SU-DHL-6 (cell line): ENCODE measurements at regions not wholly inside any gene's neighbourhood (a gene's known extent, or its start where the extent isn't known, plus 50 kb on each side); places are given as distances from the start of the nearest gene placed in this dataset.

Experiments used
- H2AFZ ChIP-seq: fragments of 200-600 bp; sonication (generic); 2 replicates; pipeline ENCODE4 v1.6.1; 2014; ENCODE audit warnings: low read depth, mild to moderate bottlenecking, moderate library complexity, mixed read lengths, antibody characterized with exemption, low read length; ENCODE audit not compliant: severe bottlenecking
- H3F3A ChIP-seq: fragments of 200-600 bp; shearing (Covaris generic); 2 replicates; pipeline ENCODE4 v1.6.0; 2016; ENCODE audit warnings: antibody characterized with exemption, mild to moderate bottlenecking; ENCODE audit not compliant: insufficient read depth
- H3K27ac ChIP-seq: fragments of 200-600 bp; sonication (generic); 2 replicates; pipeline ENCODE4 v1.5.1; 2016; ENCODE audit warnings: low read depth, mild to moderate bottlenecking, low read length, moderate library complexity, mixed read lengths
- H3K27me3 ChIP-seq: fragments of 200-600 bp; sonication (generic), shearing (Covaris generic); 2 replicates; pipeline ENCODE4 v1.6.0; 2014; ENCODE audit warnings: mild to moderate bottlenecking, low read length
- H3K36me3 ChIP-seq: fragments of 200-600 bp; sonication (generic); 2 replicates; pipeline ENCODE4 v1.6.1; 2014; ENCODE audit warnings: mild to moderate bottlenecking, low read length, mixed read lengths
- H3K4me2 ChIP-seq: fragments of 300-600, 200-600 bp; shearing (Covaris generic), sonication (generic); 2 replicates; pipeline ENCODE4 v1.6.0; 2014; ENCODE audit warnings: low read length, low read depth, mild to moderate bottlenecking; ENCODE audit not compliant: poor library complexity, severe bottlenecking
- H3K4me3 ChIP-seq: fragments of 200-600 bp; sonication (generic); 2 replicates; pipeline ENCODE4 v1.5.1; 2014; ENCODE audit warnings: antibody characterized with exemption, low read length, mild to moderate bottlenecking, mixed read lengths; ENCODE audit not compliant: insufficient read depth, poor library complexity, severe bottlenecking
- H3K79me2 ChIP-seq: fragments of 200-600 bp; sonication (generic); 2 replicates; pipeline ENCODE4 v1.6.1; 2014; ENCODE audit warnings: mild to moderate bottlenecking, low read length, moderate library complexity; ENCODE audit not compliant: insufficient read depth
- H3K9ac ChIP-seq: fragments of 200-600 bp; sonication (generic); 2 replicates; pipeline ENCODE4 v1.7.0; 2014; ENCODE audit warnings: mild to moderate bottlenecking, low read length
- H3K9me2 ChIP-seq: fragments of 200-600 bp; sonication (generic); replicated peaks from 2 replicates; pipeline ENCODE4 v1.6.1; 2014; ENCODE audit warnings: low read length; ENCODE audit not compliant: insufficient read depth
- H3K9me3 ChIP-seq: fragments of 200-600 bp; sonication (generic); 2 replicates; pipeline ENCODE4 v1.6.1; 2014; ENCODE audit warnings: low read length, mixed read lengths; ENCODE audit not compliant: insufficient read depth
- H4K20me1 ChIP-seq: fragments of 200-600 bp; sonication (generic); 2 replicates; pipeline ENCODE4 v1.6.1; 2014; ENCODE audit warnings: low read depth, mild to moderate bottlenecking, antibody characterized with exemption, low read length, moderate library complexity, mixed read lengths
- CTCF ChIP-seq: fragments of 200-600 bp; sonication (generic); IDR thresholded peaks from one replicate; pipeline ENCODE4 v1.5.1; 2017; ENCODE audit warnings: antibody characterized with exemption, mild to moderate bottlenecking, low read length, moderate library complexity; ENCODE audit not compliant: insufficient read depth, poor library complexity, severe bottlenecking
- EZH2phosphoT487 ChIP-seq: fragments of 200-600 bp; sonication (generic), shearing (Covaris generic); conservative IDR thresholded peaks from 2 replicates; pipeline ENCODE4 v1.6.1; 2018; ENCODE audit warnings: mild to moderate bottlenecking, antibody characterized with exemption, low read length, moderate library complexity, mixed read lengths

DNA sequence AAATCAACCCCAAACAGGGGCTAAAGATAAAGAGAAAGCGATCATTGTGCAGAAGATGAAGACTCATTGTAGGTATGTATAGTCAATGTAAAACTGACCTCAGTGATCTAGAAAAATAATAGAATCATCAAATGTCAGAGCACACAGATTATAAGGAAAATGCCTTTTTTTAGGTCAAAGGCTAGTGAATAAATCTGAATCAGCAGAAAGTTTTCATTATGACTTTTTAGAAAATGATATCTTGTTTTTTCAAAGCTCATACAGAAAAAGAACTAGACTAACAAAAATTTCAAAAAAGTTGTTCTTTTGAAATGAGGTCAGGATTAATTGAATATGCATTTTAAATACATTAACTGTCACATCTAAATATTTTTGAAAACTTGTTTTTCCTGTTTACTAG is 60.2 kb upstream of the STEAP4 start:
- H3K27ac ChIP-seq, result no peak overlapping the region
- H3F3A ChIP-seq, result no peaks in the 10 kb centered on the region
- no peak overlapping the region for H3K9ac ChIP-seq
- H3K79me2 ChIP-seq, result no peaks in the 10 kb centered on the region
- TF ChIP-seq EZH2phosphoT487, result no peak
- no peak for TF ChIP-seq CTCF
- no peaks in the 10 kb centered on the region for H4K20me1 ChIP-seq
- no peak overlapping the region for H3K4me2 ChIP-seq
- no peaks in the 10 kb centered on the region for H3K27me3 ChIP-seq
- H2AFZ ChIP-seq, result no peak overlapping the region
- no peak overlapping the region for H3K4me3 ChIP-seq
- no peaks in the 10 kb centered on the region for H3K9me2 ChIP-seq
- H3K36me3 ChIP-seq, result no peaks in the 10 kb centered on the region
- H3K9me3 ChIP-seq, result no peaks in the 10 kb centered on the region

DNA sequence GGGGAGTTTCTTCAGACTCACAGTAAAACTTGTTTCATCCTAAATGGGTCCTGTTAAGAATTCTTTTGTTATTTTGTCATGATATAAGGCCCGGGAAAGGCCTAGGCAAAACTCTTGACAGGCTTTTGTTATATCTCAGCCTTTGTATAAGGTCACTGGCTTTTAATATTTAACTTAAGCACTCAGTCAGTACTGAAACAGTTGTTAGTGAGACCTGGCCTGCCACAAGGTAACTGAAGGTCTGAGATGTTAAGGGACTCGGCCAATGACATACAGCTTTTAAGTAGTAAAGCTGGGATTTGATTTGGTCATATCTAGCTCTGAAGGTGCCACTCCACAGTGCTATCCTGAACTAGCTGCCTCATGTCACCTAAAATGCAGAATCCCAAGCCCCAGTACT is 57.2 kb upstream of the STEAP4 start:
- no peak overlapping the region for H3K9ac ChIP-seq
- H3K4me2 ChIP-seq, result no peak overlapping the region
- H3K27ac ChIP-seq, result no peak overlapping the region
- H3K79me2 ChIP-seq, result no peaks in the 10 kb centered on the region
- H3K9me3 ChIP-seq, result no peaks in the 10 kb centered on the region
- no peaks in the 10 kb centered on the region for H4K20me1 ChIP-seq
- H3F3A ChIP-seq, result no peaks in the 10 kb centered on the region
- no peaks in the 10 kb centered on the region for H3K9me2 ChIP-seq
- H3K27me3 ChIP-seq, result no peaks in the 10 kb centered on the region
- no peaks in the 10 kb centered on the region for H3K36me3 ChIP-seq
- no peak overlapping the region for H2AFZ ChIP-seq
- H3K4me3 ChIP-seq, result no peak overlapping the region
- TF ChIP-seq EZH2phosphoT487, result no peak
- TF ChIP-seq CTCF, result no peak

- H3K9ac ChIP-seq, result no peak overlapping the region
- H3F3A ChIP-seq, result no peaks in the 10 kb centered on the region
- H3K9me3 ChIP-seq, result no peaks in the 10 kb centered on the region
- H3K4me3 ChIP-seq, result no peak overlapping the region
- no peaks in the 10 kb centered on the region for H3K9me2 ChIP-seq
- H3K27me3 ChIP-seq, result no peaks in the 10 kb centered on the region
- TF ChIP-seq CTCF, result no peak
- TF ChIP-seq EZH2phosphoT487, result no peak
- no peaks in the 10 kb centered on the region for H4K20me1 ChIP-seq
- no peak overlapping the region for H3K27ac ChIP-seq
- H2AFZ ChIP-seq, result no peak overlapping the region
- no peak overlapping the region for H3K4me2 ChIP-seq
- H3K79me2 ChIP-seq, result no peaks in the 10 kb centered on the region
- H3K36me3 ChIP-seq, result no peaks in the 10 kb centered on the region
These were observed 56.6 kb upstream of the STEAP4 start for GRCh38 chr7:88363249-88363648.

DNA sequence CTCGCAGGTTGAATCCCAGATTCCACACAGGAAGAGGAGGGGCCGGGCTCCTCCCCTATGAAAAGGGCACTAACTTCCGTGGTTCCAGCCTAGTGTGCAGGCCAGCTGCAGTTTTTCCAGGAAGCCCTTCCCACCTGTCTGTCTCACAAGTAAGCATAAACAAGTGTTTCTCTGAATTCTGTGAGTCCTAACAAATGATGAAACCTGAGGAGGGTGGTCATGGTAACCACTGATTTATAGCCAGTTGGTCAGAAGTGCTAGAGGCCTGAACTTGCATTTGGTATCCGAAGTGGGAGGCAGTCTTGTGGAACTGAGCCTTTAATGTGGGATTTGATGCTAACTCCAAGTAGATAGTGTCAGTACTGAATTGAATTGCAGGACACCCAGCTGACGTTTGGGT is 54.7 kb upstream of the STEAP4 start:
- TF ChIP-seq EZH2phosphoT487, result no peak
- TF ChIP-seq CTCF, result no peak

More for the DNA sequence above, 54.7 kb upstream of the STEAP4 start:
- Histone ChIP-seq H2AFZ (no peak overlapping the region), H3K4me3 (no peak overlapping the region), H3K9me2 (no peaks in the 10 kb centered on the region), H4K20me1 (no peaks in the 10 kb centered on the region), H3K79me2 (no peaks in the 10 kb centered on the region), H3K27me3 (no peaks in the 10 kb centered on the region), H3K9ac (no peak overlapping the region), H3K4me2 (no peak overlapping the region), H3F3A (no peaks in the 10 kb centered on the region), H3K36me3 (no peaks in the 10 kb centered on the region), H3K9me3 (no peaks in the 10 kb centered on the region), H3K27ac (no peak overlapping the region)
